GM12875 (cell line): ENCODE measurements at regions not wholly inside any gene's neighbourhood (a gene's known extent, or its start where the extent isn't known, plus 50 kb on each side); places are given as distances from the start of the nearest gene placed in this dataset.

ENCODE experiments used
- H3K4me3 ChIP-seq: one replicate; pipeline ENCODE4 v1.5.1; 2011; ENCODE audit warnings: low read depth, low read length, control low read depth
- TF ChIP-seq, protein P1 (sequence below): IDR thresholded peaks from 2 replicates; pipeline ENCODE4 v1.5.1; 2011; ENCODE audit warnings: low read depth, mild to moderate bottlenecking, control low read depth, inconsistent platforms, low read length, moderate library complexity, borderline replicate concordance; ENCODE audit not compliant: insufficient read depth

DNA sequence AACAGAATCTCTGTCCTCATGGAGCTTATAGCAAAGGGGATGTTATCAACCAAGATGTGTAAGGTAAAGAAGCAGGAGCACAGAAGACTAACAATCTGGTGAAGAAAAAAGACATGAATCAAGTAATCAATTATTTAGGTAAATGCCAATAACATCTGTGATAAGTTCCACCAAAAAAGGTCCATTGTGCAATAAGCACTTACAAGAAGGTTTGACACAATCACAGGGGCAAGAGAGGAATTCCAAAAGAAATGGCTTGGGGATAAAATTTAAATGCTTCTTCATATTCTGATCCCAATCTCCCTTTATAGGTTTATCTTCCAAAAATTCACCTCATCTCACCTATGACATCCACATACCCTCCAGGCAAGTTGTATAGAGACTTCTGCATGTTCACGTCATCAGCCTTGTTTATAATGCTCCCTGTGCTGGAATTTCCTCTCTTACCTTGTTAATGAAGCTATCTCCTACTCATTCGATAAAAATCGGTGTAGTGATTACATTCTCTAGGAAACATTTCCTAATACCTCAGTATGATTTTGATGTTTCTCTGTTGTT is 53.6 kb upstream of the DPT start:
- TF ChIP-seq, protein P1, sequence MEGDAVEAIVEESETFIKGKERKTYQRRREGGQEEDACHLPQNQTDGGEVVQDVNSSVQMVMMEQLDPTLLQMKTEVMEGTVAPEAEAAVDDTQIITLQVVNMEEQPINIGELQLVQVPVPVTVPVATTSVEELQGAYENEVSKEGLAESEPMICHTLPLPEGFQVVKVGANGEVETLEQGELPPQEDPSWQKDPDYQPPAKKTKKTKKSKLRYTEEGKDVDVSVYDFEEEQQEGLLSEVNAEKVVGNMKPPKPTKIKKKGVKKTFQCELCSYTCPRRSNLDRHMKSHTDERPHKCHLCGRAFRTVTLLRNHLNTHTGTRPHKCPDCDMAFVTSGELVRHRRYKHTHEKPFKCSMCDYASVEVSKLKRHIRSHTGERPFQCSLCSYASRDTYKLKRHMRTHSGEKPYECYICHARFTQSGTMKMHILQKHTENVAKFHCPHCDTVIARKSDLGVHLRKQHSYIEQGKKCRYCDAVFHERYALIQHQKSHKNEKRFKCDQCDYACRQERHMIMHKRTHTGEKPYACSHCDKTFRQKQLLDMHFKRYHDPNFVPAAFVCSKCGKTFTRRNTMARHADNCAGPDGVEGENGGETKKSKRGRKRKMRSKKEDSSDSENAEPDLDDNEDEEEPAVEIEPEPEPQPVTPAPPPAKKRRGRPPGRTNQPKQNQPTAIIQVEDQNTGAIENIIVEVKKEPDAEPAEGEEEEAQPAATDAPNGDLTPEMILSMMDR = no peak
- H3K4me3 ChIP-seq = no peak overlapping the region

DNA sequence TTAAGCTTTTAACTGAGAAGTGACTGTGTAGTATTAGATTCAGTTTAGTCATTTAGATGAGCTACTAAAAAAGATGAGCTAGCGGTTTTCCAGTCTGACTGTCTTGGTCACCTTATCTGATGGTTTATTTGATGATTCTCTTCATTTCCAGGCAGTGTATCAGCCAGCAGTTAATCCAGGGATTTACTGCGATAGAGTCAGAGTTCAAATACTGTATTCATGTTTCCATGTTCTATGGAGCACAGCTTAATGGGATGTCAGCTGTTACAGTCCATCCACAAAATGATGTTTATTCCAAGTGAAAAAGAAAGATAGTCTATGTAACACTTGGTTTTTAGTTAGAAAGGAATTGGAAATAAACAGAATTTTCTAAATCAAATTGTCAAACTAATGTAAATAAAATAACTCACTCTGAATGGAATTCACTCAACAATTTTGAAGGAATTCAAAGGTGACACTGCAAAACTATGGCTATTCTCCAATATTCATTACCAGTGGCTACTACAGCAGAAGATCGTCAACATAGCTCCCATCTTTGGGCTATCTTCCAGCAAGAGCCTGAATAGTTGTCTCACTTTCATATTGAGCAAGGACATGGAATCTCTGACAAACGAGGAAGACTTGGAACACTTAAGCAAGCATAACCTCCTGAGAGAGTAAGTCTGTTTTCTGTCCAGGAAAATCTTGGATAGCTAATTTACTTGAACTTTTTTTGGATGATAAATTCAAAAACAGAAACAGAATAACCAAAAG is 54.6 kb upstream of the DPT start:
- TF ChIP-seq, protein P1 = no peak
- no peak overlapping the region for H3K4me3 ChIP-seq

DNA sequence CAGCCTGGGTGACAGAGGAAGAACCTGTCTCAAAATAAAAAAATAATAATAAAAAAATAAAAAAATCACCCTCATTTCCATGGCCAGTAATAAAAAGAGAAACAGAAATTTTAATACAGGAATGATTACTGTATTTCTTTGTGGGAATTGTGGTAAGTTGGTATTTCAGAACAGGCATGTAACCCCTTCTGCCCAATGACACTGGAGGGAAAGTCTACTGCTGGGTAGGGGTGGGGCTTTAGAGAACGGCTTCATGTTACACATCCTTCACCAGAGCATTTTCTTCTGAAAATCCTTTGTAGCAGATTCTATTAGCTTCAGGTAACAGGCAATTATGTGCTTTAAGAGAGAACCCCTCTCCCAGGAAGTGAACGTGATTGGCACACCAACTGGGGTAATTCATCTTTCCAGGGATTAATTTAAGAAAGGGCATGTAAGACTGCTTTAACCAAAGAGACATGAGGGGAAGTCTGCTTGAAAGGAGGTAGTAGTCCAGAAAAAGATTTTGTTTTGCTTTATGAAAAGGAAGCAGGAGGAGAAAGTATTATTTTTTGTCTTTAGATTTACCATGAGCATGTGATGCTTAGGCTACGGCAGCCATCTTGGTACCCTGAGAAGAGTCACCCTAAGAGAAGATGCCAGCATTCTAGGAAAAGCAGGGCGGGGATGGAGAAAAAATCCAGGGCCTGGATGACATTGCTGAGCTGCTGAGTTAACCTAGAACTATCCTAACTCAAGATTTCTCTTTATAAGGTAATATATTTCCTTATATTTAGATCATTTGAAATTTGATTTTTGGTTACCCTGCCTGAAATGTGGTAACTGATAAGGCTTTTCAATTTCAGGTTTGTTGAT is 57.7 kb upstream of the DPT start:
- H3K4me3 ChIP-seq = no peak overlapping the region
- TF ChIP-seq, protein P1 = no peak

DNA sequence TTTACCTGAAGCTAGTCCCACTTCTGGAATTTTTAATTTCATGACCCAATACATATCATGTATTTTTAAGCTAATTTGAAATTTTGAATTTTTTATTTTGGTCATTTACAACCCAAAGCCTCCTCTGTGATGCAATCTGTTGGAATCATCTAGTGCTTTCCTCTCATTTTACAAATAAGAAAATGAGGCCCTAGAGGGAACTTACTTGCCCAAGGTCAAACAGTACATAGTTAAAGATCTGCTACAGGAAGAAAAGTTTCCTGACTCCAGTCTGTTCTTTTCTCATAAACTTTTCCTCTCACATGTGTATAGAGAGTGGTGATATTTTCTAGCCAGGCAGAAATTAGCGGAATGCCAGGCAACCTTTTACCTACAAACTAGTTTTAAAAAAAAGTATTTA is 59.3 kb upstream of the DPT start:
- no peak overlapping the region for H3K4me3 ChIP-seq
- TF ChIP-seq, protein P1 = no peak

DNA sequence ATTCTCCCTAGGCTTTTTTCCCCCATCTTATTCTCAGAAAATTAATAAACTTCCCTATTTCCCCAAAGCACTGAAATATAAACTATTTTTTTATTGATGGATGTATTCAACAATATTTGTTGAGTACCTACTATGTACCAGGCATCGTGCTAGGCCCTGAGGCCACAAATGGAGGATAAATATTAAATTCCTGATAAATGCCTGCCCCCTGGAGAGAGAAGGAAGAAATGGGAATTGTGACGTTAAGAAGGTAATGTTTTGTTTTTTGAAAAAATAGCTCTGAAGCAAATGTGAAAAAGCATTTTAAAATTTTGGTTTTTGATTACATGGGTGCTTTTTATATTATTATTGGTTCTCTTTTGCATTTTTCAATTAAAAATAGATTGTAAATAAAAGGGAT is 60.5 kb upstream of the DPT start:
- no peak overlapping the region for H3K4me3 ChIP-seq
- TF ChIP-seq, protein P1 = no peak

DNA sequence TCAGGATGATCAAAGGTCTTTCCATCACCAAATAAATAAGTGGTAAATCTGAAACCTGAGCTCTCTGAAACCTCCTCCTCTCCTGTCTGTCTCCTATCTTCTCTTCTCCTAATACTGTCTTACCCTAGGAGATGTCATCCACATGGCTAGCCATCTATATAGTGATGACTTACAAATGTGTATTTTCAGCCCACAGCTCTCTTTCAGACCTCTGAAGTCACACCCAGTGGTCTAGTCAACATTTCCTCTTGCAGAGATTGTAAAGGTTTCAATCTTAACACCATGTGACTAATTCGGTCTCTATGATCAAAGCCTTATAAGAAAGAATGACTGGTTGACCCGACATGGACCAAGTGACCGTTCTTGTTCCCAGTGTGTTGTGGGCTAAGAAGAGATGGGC is 63.1 kb upstream of the DPT start:
- TF ChIP-seq, protein P1 = no peak
- no peak overlapping the region for H3K4me3 ChIP-seq

DNA sequence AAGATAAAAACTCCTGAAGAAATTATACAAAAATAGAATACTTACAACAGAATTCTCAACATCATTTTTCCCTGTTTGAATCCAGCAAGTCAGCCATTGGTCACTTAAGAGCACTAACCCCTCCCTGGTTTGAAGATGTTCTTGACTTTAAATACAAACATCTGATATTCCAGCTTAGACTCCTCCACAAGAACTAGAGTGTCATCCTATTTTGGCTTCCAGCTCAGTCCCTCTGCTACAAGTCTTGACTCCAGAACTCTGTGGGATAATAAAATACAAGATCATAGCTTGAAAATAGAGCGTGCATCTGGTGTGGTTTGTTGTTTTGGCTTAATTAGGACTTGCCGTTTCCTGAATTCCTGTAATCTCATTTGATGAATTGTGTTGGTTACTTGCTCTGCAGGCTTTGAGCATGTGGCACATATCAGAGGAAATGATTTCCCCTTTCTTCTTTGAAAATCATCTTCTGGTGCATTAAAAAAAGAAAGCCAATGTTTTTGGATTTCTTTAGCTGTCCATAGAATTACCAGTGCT is 63.7 kb upstream of the DPT start:
- TF ChIP-seq, protein P1 = no peak
- no peak overlapping the region for H3K4me3 ChIP-seq
